B cell (primary cell): ENCODE measurements at regions not wholly inside any gene's neighbourhood (a gene's known extent, or its start where the extent isn't known, plus 50 kb on each side); places are given as distances from the start of the nearest gene placed in this dataset.

Source experiments
- ATAC-seq: fragments of 200-7000 bp; cut with Tn5 transposase; one replicate; pipeline ENCODE4 v1.10.0; 2021; ENCODE audit warnings: low read depth, mild to moderate bottlenecking, moderate number of reproducible peaks, moderate library complexity
- CTCF ChIA-PET: fragments of 350-600 bp; sonication (Branson Sonifier 250); formaldehyde crosslinking; loops from one replicate; lab custom pipeline; 2021; ENCODE audit warnings: antibody characterized with exemption, inconsistent platforms; lab: Charles Lee
- POLR2A ChIA-PET: fragments of 350-600 bp; sonication (Branson Sonifier 250); formaldehyde crosslinking; loops from one replicate; lab custom pipeline; 2021; ENCODE audit warnings: antibody characterized with exemption; lab: Charles Lee
- DNase-seq: peaks from one replicate; pipeline ENCODE4 v3.0.0; 2013
- H2AFZ ChIP-seq: 2 replicates; pipeline ENCODE4 v1.6.1; 2012; ENCODE audit warnings: mild to moderate bottlenecking, low read depth, low read length; ENCODE audit not compliant: insufficient read depth, poor library complexity, severe bottlenecking
- H3K27ac ChIP-seq, 2 donors: 1 replicate in 1 of 2; 2 replicates in 1 of 2; pipeline ENCODE4 v1.5.1; 2012 to 2013; ENCODE audit warnings: low read length in 2 of 2, mild to moderate bottlenecking in 2 of 2, moderate library complexity in 1 of 2
- H3K27me3 ChIP-seq, 4 experiments: fragments of 200-600 bp in 1 of 4; sonication (generic) in 1 of 4; replicated peaks in 1 of 4; 1 replicate in 2 of 4; 2 replicates in 2 of 4; pipeline versions ENCODE4 v1.6.1 to v1.7.0; 2013 to 2016; ENCODE audit warnings: low read length in 3 of 4, mild to moderate bottlenecking in 2 of 4, mixed read lengths in 1 of 4, moderate library complexity in 1 of 4; ENCODE audit not compliant: insufficient read depth in 4 of 4, control insufficient read depth in 3 of 4; ENCODE audit errors: control extremely low read depth in 1 of 4
- H3K36me3 ChIP-seq, 2 experiments: replicated peaks in 1 of 2; 1 replicate in 1 of 2; 2 replicates in 1 of 2; pipeline versions ENCODE4 v1.6.1 to v1.7.1; 2013; ENCODE audit warnings: low read length in 1 of 2; ENCODE audit not compliant: insufficient read depth in 2 of 2, control insufficient read depth in 1 of 2; ENCODE audit errors: control extremely low read depth in 1 of 2, extremely low read depth in 1 of 2
- H3K4me1 ChIP-seq, 2 donors: fragments of 200-600 bp in 1 of 2; sonication (generic) in 1 of 2; 1 replicate in 1 of 2; 2 replicates in 1 of 2; pipeline versions ENCODE4 v1.5.1 to v1.6.1; 2013 to 2017; ENCODE audit warnings: low read length in 2 of 2; ENCODE audit not compliant: control insufficient read depth in 2 of 2, insufficient read depth in 2 of 2
- H3K4me2 ChIP-seq: replicated peaks from 2 replicates; pipeline ENCODE3; 2012; ENCODE audit warnings: mild to moderate bottlenecking, low read depth, low read length; ENCODE audit not compliant: poor library complexity, severe bottlenecking
- H3K4me3 ChIP-seq, 5 experiments: fragments of 200-600 bp in 1 of 5; sonication (generic) in 1 of 5; 1 replicate in 3 of 5; 2 replicates in 2 of 5; pipeline versions ENCODE4 v1.5.1 to v1.7.0; 2011 to 2016; ENCODE audit warnings: low read length in 4 of 5, mild to moderate bottlenecking in 4 of 5, low read depth in 2 of 5, control low read depth in 1 of 5, moderate library complexity in 1 of 5; ENCODE audit not compliant: insufficient read depth in 1 of 5; ENCODE audit errors: control extremely low read depth in 1 of 5, extremely low read depth in 1 of 5
- H3K79me2 ChIP-seq: fragments of 200-600 bp; sonication (generic); one replicate; pipeline ENCODE4 v1.6.0; 2016; ENCODE audit warnings: low read length; ENCODE audit not compliant: control insufficient read depth, insufficient read depth
- H3K9ac ChIP-seq: fragments of 200-600 bp; sonication (generic); 2 replicates; pipeline ENCODE4 v1.6.1; 2017; ENCODE audit warnings: mild to moderate bottlenecking, low read length, moderate library complexity
- H3K9me3 ChIP-seq, 3 donors: one replicate each; pipeline versions ENCODE4 v1.6.1 to v1.7.1; 2013; ENCODE audit warnings: low read length in 2 of 3; ENCODE audit not compliant: control insufficient read depth in 2 of 3, insufficient read depth in 1 of 3; ENCODE audit errors: control extremely low read depth in 1 of 3
- H4K20me1 ChIP-seq: 2 replicates; pipeline ENCODE4 v1.6.0; 2012; ENCODE audit warnings: mild to moderate bottlenecking, low read length; ENCODE audit not compliant: insufficient read depth, control insufficient read depth, poor library complexity, severe bottlenecking
- H3K27ac Mint-ChIP-seq: one replicate; pipeline ENCODE4 v1.8.0; 2021; ENCODE audit warnings: mixed read lengths
- H3K27me3 Mint-ChIP-seq: one replicate; pipeline ENCODE4 v1.8.0; 2021; ENCODE audit warnings: mixed read lengths
- H3K4me1 Mint-ChIP-seq: one replicate; pipeline ENCODE4 v1.8.0; 2021; ENCODE audit warnings: mixed read lengths
- H3K4me3 Mint-ChIP-seq: one replicate; pipeline ENCODE4 v1.8.0; 2021; ENCODE audit warnings: mixed read lengths
- H3K9me3 Mint-ChIP-seq: one replicate; pipeline ENCODE4 v1.8.0; 2022; ENCODE audit warnings: mixed read lengths; ENCODE audit not compliant: insufficient read depth
- CTCF ChIP-seq: fragments of 200-600 bp; IDR thresholded peaks from one replicate; pipeline ENCODE4 v1.8.0; 2022; ENCODE audit warnings: antibody characterized with exemption, mild to moderate bottlenecking
- EZH2 ChIP-seq: IDR thresholded peaks from 2 replicates; pipeline ENCODE4 v1.6.1; 2012; ENCODE audit warnings: borderline replicate concordance, low read depth, mild to moderate bottlenecking, moderate library complexity, low read length; ENCODE audit not compliant: insufficient read depth, poor library complexity, severe bottlenecking
- WGBS: methylation state at CpG from one replicate; pipeline ENCODE4 v1.1.5; 2013; ENCODE audit warnings: missing lambda C conversion rate; ENCODE audit not compliant: insufficient coverage; 5-methylcytosine and 5-hydroxymethylcytosine counted together
- intact Hi-C: fragments of 100-400 bp; cut with micrococcal nuclease; formaldehyde crosslinking; loops from one replicate; pipeline ENCODE4 v1.10.0; 2022

DNA sequence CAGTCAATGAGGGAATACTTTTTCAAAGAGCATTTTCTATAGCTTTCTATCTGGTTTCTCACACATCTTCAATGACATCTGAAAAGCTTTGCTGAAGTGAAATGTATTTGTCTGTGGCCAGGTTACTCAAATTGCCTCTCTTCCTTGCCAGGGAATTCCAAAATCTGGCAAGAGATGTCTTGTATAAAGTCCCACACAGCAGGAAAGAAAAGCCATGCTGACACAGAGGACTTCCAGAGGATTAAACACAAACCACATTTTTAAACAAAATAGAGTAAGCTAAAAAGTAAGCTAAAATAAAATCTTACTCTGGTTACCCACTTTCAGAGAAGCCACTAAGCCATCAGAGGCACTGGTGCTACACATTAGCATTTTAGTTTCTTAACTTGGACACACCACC is 93.1 kb upstream of the BCAR3 start:
- Histone ChIP-seq H3K36me3 (no peaks in the 10 kb centered on the region), H3K79me2 (no peaks in the 10 kb centered on the region), H4K20me1 (no peaks in the 10 kb centered on the region), H2AFZ (no peak overlapping the region), H3K4me1 (no peaks in the 10 kb centered on the region), H3K4me3 (no peak overlapping the region), H3K27me3 (no peaks in the 10 kb centered on the region), H3K9me3 (no peaks in the 10 kb centered on the region), H3K9ac (no peak overlapping the region), H3K4me2 (no peak overlapping the region), H3K27ac (no peak overlapping the region)
- no peak overlapping the region for H3K4me3 Mint-ChIP-seq
- H3K27me3 Mint-ChIP-seq, result no peaks in the 10 kb centered on the region
- no peak for ATAC-seq
- intact Hi-C loops, result no loop called here
- no peaks in the 10 kb centered on the region for H3K4me1 Mint-ChIP-seq
- H3K27ac Mint-ChIP-seq, result no peak overlapping the region
- no peaks in the 10 kb centered on the region for H3K9me3 Mint-ChIP-seq
- ChIA-PET POLR2A (no interaction called here), CTCF (interaction anchor here (0.9 to 1.2 kb wide), 2 partner anchors 11 to 70 kb away, joined by 3 to 4 read pairs; no protein-coding TSS in a partner anchor)
- TF ChIP-seq CTCF (no peak), EZH2 (no peak)
- DNase-seq, result no peak

- POLR2A ChIA-PET, result no interaction called here
- Histone ChIP-seq H3K36me3 (no peaks in the 10 kb centered on the region), H3K27ac (no peak overlapping the region), H3K79me2 (no peaks in the 10 kb centered on the region), H3K9ac (no peak overlapping the region), H2AFZ (no peak overlapping the region), H3K27me3 (no peaks in the 10 kb centered on the region), H3K4me3 (no peak overlapping the region), H3K4me1 (no peaks in the 10 kb centered on the region), H3K9me3 (no peaks in the 10 kb centered on the region), H4K20me1 (no peaks in the 10 kb centered on the region), H3K4me2 (no peak overlapping the region)
- 100% methylated on average over 2 of the region's 2 CpGs for WGBS
- Mint-ChIP-seq H3K4me1 (peaks cover 2% of the 10 kb centered on the region), H3K27ac (no peak overlapping the region), H3K4me3 (no peak overlapping the region), H3K9me3 (no peaks in the 10 kb centered on the region), H3K27me3 (no peaks in the 10 kb centered on the region)
- ATAC-seq (no peak), DNase-seq (no peak)
- TF ChIP-seq EZH2 (no peak), CTCF (no peak)
- CTCF ChIA-PET, result interaction anchor here (0.6 to 0.8 kb wide), 2 partner anchors 144 kb away, joined by 3 read pairs; no protein-coding TSS in a partner anchor
- intact Hi-C loops, result no loop called here
These were observed 91.6 kb upstream of the BCAR3 start for GRCh38 chr1:93773049-93773838.
